ENCODE measurements at regions not wholly inside any gene's neighbourhood (a gene's known extent, or its start where the extent isn't known, plus 50 kb on each side); places are given as distances from the start of the nearest gene placed in this dataset.
A peak's percentile ranks its signal among the peaks of the same experiment; 100 is the strongest.

- TF ChIP-seq CTCF (IDR thresholded peaks at IDR 0.05) (peak; percentile 33; the same call in 1 of the 2 replicates), ZFX (IDR thresholded peaks at IDR 0.05; ENCODE audit: borderline replicate concordance) (no peak)
These were observed 278.4 kb upstream of the SPRED2 start for GRCh38 chr2:65710779-65711295.
